HL-60 (cell line): ENCODE measurements at regions not wholly inside any gene's neighbourhood (a gene's known extent, or its start where the extent isn't known, plus 50 kb on each side); places are given as distances from the start of the nearest gene placed in this dataset.

Experiments
- POLR2AphosphoS5 ChIP-seq: IDR thresholded peaks from 2 replicates; pipeline ENCODE4 v1.6.1; 2012; ENCODE audit warnings: low read depth
- SPI1 ChIP-seq: IDR thresholded peaks from 2 replicates; pipeline ENCODE4 v1.6.1; 2012; ENCODE audit warnings: low read depth, mild to moderate bottlenecking, borderline replicate concordance
- TF ChIP-seq, protein P1 (sequence below): IDR thresholded peaks from one replicate; pipeline ENCODE4 v1.5.1; 2011; ENCODE audit warnings: low read length, control low read depth, inconsistent platforms; ENCODE audit not compliant: insufficient read depth
- TF ChIP-seq, protein P2 (sequence below): IDR thresholded peaks from 2 replicates; pipeline ENCODE4 v1.6.1; 2012; ENCODE audit warnings: low read depth; ENCODE audit not compliant: insufficient replicate concordance

DNA sequence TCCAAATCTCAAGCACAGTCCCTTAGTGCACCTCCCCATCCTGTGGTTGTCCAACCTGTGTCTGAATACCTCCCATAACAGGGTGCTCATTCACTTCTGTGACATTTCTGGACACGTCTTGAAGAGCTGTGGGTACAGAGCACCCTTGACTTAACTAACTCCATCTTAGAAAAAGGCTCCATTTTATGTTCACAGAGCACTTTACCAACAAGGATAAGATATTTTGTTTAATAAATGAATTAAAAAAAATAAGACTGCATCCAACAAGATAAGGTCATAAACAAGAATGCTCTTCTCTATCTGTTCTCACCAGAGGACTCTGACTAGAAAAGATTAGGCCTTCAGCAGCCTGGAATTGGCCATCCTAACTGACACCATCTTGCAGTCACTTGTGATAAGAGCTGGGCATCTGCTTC lies 335.2 kb upstream of the ZNF32 start:
- TF ChIP-seq, protein P1, sequence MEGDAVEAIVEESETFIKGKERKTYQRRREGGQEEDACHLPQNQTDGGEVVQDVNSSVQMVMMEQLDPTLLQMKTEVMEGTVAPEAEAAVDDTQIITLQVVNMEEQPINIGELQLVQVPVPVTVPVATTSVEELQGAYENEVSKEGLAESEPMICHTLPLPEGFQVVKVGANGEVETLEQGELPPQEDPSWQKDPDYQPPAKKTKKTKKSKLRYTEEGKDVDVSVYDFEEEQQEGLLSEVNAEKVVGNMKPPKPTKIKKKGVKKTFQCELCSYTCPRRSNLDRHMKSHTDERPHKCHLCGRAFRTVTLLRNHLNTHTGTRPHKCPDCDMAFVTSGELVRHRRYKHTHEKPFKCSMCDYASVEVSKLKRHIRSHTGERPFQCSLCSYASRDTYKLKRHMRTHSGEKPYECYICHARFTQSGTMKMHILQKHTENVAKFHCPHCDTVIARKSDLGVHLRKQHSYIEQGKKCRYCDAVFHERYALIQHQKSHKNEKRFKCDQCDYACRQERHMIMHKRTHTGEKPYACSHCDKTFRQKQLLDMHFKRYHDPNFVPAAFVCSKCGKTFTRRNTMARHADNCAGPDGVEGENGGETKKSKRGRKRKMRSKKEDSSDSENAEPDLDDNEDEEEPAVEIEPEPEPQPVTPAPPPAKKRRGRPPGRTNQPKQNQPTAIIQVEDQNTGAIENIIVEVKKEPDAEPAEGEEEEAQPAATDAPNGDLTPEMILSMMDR: no peak
- TF ChIP-seq SPI1: no peak
- TF ChIP-seq POLR2AphosphoS5: no peak
- TF ChIP-seq, protein P2, sequence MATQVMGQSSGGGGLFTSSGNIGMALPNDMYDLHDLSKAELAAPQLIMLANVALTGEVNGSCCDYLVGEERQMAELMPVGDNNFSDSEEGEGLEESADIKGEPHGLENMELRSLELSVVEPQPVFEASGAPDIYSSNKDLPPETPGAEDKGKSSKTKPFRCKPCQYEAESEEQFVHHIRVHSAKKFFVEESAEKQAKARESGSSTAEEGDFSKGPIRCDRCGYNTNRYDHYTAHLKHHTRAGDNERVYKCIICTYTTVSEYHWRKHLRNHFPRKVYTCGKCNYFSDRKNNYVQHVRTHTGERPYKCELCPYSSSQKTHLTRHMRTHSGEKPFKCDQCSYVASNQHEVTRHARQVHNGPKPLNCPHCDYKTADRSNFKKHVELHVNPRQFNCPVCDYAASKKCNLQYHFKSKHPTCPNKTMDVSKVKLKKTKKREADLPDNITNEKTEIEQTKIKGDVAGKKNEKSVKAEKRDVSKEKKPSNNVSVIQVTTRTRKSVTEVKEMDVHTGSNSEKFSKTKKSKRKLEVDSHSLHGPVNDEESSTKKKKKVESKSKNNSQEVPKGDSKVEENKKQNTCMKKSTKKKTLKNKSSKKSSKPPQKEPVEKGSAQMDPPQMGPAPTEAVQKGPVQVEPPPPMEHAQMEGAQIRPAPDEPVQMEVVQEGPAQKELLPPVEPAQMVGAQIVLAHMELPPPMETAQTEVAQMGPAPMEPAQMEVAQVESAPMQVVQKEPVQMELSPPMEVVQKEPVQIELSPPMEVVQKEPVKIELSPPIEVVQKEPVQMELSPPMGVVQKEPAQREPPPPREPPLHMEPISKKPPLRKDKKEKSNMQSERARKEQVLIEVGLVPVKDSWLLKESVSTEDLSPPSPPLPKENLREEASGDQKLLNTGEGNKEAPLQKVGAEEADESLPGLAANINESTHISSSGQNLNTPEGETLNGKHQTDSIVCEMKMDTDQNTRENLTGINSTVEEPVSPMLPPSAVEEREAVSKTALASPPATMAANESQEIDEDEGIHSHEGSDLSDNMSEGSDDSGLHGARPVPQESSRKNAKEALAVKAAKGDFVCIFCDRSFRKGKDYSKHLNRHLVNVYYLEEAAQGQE: no peak
